HFFc6 (cell line): ENCODE measurements at regions not wholly inside any gene's neighbourhood (a gene's known extent, or its start where the extent isn't known, plus 50 kb on each side); places are given as distances from the start of the nearest gene placed in this dataset.

Source experiments
- DNase-seq: peaks from one replicate; pipeline ENCODE4 v3.0.0-alpha.2; 2018
- H3K27ac Mint-ChIP-seq: 2 replicates; pipeline ENCODE4 v1.8.0; 2020; ENCODE audit warnings: mild to moderate bottlenecking, mixed read lengths
- H3K27me3 Mint-ChIP-seq: 2 replicates; pipeline ENCODE4 v1.8.0; 2021; ENCODE audit warnings: mild to moderate bottlenecking, moderate library complexity, mixed read lengths; ENCODE audit not compliant: insufficient read depth
- H3K36me3 Mint-ChIP-seq: 2 replicates; pipeline ENCODE4 v1.8.0; 2021; ENCODE audit warnings: low read depth, mixed read lengths
- H3K4me1 Mint-ChIP-seq: 2 replicates; pipeline ENCODE4 v1.8.0; 2020; ENCODE audit warnings: low read depth, mixed read lengths
- H3K4me3 Mint-ChIP-seq: 2 replicates; pipeline ENCODE4 v1.8.0; 2020; ENCODE audit warnings: mild to moderate bottlenecking, moderate library complexity, mixed read lengths
- H3K9me3 Mint-ChIP-seq: 2 replicates; pipeline ENCODE4 v1.8.0; 2020; ENCODE audit warnings: mild to moderate bottlenecking, mixed read lengths
- CTCF ChIP-seq: fragments of 200-600 bp; sonication (generic); IDR thresholded peaks from 2 replicates; pipeline ENCODE4 v1.5.0; 2021; ENCODE audit warnings: antibody characterized with exemption, mild to moderate bottlenecking

DNA sequence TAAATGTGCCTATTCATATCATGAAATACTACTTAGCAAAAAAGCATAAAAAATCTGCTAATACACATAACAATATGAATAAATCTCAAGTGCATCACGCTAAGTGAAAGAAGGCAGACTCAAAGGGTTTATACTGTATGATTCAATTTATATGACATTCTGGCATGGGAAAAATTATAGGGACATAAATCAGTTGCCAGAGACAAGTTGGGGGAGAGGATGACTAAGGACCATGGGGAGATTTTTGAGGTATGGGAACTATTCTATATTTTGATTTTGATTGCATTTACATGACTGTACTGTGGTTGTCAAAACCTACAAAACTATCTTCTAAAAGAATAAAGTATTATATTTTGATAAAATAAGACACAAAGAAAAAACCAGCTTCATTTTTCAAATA, 650.3 kb upstream of the NR5A2 start:
- H3K27me3 Mint-ChIP-seq, result peaks cover 2% of the 10 kb centered on the region; the same call in 1 of the 2 replicates
- H3K9me3 Mint-ChIP-seq, result no peaks in the 10 kb centered on the region
- no peaks in the 10 kb centered on the region for H3K4me1 Mint-ChIP-seq
- no peaks in the 10 kb centered on the region for H3K36me3 Mint-ChIP-seq
- no peak for DNase-seq
- no peak overlapping the region for H3K27ac Mint-ChIP-seq
- no peak overlapping the region for H3K4me3 Mint-ChIP-seq
- TF ChIP-seq CTCF, result no peak

DNA sequence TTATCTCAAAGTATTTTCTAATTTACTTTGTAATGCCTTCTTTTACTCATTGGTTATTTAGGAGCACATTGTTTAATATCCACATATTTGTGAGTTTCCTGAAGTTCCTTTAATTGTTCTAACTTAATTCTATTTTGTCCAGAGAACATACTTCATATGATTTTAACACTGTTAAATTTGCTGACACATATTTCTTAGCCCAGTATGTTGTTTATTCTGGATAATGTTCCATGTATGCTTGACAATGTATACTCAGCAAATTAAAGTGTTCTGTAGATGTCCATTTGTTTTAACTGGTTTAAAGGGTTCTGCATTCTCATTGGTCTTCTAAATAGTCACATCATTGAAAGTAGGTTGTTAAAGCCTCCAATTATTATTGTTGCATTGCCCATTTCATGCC, 643.7 kb upstream of the NR5A2 start:
- Mint-ChIP-seq H3K27me3 (peaks cover 2% of the 10 kb centered on the region; the same call in 1 of the 2 replicates), H3K9me3 (no peaks in the 10 kb centered on the region), H3K36me3 (no peaks in the 10 kb centered on the region), H3K4me1 (no peaks in the 10 kb centered on the region), H3K4me3 (no peak overlapping the region), H3K27ac (no peak overlapping the region)
- no peak for DNase-seq
- TF ChIP-seq CTCF, result no peak

DNA sequence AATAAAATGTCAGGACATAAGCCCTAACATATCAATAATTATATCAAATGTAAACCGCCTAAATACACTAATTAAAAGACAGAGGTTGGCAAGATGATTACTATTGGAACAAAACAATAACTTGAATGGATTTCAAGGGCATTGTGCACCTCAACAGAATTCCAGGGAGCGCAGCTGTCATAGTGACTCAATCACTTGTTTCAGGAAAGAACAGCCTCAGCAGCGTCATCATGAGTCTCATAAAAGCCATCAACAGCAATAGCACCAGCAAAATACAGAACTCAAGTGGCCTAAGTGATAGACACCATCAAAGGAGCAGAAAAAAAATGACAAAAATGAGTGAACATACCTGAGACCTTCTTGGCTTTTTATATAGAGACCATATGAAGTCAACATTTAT, 632.7 kb upstream of the NR5A2 start:
- Mint-ChIP-seq H3K27ac (no peak overlapping the region), H3K36me3 (no peaks in the 10 kb centered on the region), H3K4me3 (no peak overlapping the region), H3K4me1 (no peaks in the 10 kb centered on the region; the same call in 1 of the 2 replicates), H3K27me3 (peaks cover 4% of the 10 kb centered on the region; the same call in 1 of the 2 replicates), H3K9me3 (no peaks in the 10 kb centered on the region)
- no peak for DNase-seq
- no peak for TF ChIP-seq CTCF

DNA sequence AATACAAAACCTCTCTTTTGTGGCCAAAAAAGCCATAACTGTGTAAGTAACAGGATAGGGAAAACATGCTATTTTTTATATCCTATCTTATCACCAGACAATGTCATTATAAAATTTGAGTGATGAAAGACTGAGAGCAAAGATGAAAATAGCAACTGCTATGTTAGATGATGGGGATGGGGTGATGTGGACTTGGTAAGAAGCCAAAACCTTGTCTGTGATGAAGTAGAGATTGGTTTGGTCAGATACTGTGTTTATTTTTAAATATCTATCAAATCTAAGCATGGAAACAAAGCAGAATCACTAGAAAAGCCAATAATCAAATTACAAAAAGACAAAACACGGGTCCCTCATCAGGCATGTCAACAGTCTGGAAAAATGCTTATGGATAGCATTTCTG, 631.1 kb upstream of the NR5A2 start:
- TF ChIP-seq CTCF, result no peak
- DNase-seq, result no peak
- Mint-ChIP-seq H3K4me1 (no peaks in the 10 kb centered on the region; the same call in 1 of the 2 replicates), H3K4me3 (no peak overlapping the region), H3K27me3 (peaks cover 4% of the 10 kb centered on the region; the same call in 1 of the 2 replicates), H3K9me3 (no peaks in the 10 kb centered on the region), H3K27ac (no peak overlapping the region), H3K36me3 (no peaks in the 10 kb centered on the region)

GRCh38 chr1:199399996-199400724, 627.4 kb upstream of the NR5A2 start:
- no peak overlapping the region for H3K27ac Mint-ChIP-seq
- TF ChIP-seq CTCF, result no peak
- no peaks in the 10 kb centered on the region for H3K36me3 Mint-ChIP-seq
- H3K4me3 Mint-ChIP-seq, result no peak overlapping the region
- peaks cover 23% of the 10 kb centered on the region; the same call in 1 of the 2 replicates for H3K4me1 Mint-ChIP-seq
- H3K27me3 Mint-ChIP-seq, result no peaks in the 10 kb centered on the region
- no peak for DNase-seq
- H3K9me3 Mint-ChIP-seq, result no peaks in the 10 kb centered on the region
